PC-3 (cell line): ENCODE measurements at regions not wholly inside any gene's neighbourhood (a gene's known extent, or its start where the extent isn't known, plus 50 kb on each side); places are given as distances from the start of the nearest gene placed in this dataset.

ENCODE experiments used
- ATAC-seq: fragments of 200-7000 bp; cut with Tn5 transposase; 2 replicates; pipeline ENCODE4 v1.9.1; 2020; ENCODE audit warnings: mild to moderate bottlenecking, moderate library complexity
- BruUV-seq: library from RNA; stranded (reverse); fragments of 400-500 nt; replicated peaks from 2 replicates; lab custom pipeline; 2021; lab: Mats Ljungman, UMichigan
- CTCF ChIA-PET: fragments of 300-600 bp; sonication (Branson Sonifier 250); formaldehyde crosslinking; loops from one replicate; lab custom pipeline; 2022; ENCODE audit warnings: antibody characterized with exemption; lab: Charles Lee
- POLR2A ChIA-PET: fragments of 300-600 bp; sonication (Branson Sonifier 250); formaldehyde crosslinking; loops from one replicate; lab custom pipeline; 2022; ENCODE audit warnings: antibody characterized with exemption; ENCODE audit not compliant: unreplicated experiment; lab: Charles Lee
- DNase-seq: peaks from one replicate; pipeline ENCODE4 v3.0.0-alpha.2; 2015
- H2AFZ ChIP-seq: fragments of 300-600 bp; sonication (generic); 2 replicates; pipeline ENCODE4 v1.6.0; 2016; ENCODE audit warnings: antibody characterized with exemption, low read length
- H3F3A ChIP-seq: fragments of 300-600 bp; sonication (generic); one replicate; pipeline ENCODE4 v1.6.0; 2017; ENCODE audit warnings: antibody characterized with exemption, low read length, control low read depth, mild to moderate bottlenecking; ENCODE audit not compliant: unreplicated experiment
- H3K27ac ChIP-seq: fragments of 300-600 bp; sonication (generic); 2 replicates; pipeline ENCODE4 v1.5.1; 2016; ENCODE audit warnings: mild to moderate bottlenecking, low read length
- H3K27me3 ChIP-seq: fragments of 300-600 bp; sonication (generic); 2 replicates; pipeline ENCODE4 v1.6.1; 2016; ENCODE audit warnings: low read length, mixed read lengths
- H3K36me3 ChIP-seq: fragments of 300-600 bp; sonication (generic); 2 replicates; pipeline ENCODE4 v1.6.1; 2016; ENCODE audit warnings: low read depth, mixed run types, low read length, mixed read lengths
- H3K4me1 ChIP-seq: fragments of 300-600 bp; sonication (generic); 2 replicates; pipeline ENCODE4 v1.5.1; 2016; ENCODE audit warnings: low read length; ENCODE audit not compliant: insufficient read depth
- H3K4me2 ChIP-seq: fragments of 300-600 bp; sonication (generic); 2 replicates; pipeline ENCODE4 v1.6.0; 2016; ENCODE audit warnings: low read length
- H3K4me3 ChIP-seq: fragments of 300-600 bp; sonication (generic); 2 replicates; pipeline ENCODE4 v1.5.1; 2016; ENCODE audit warnings: mild to moderate bottlenecking, low read length, mixed read lengths
- H3K79me2 ChIP-seq: fragments of 300-600 bp; sonication (generic); 2 replicates; pipeline ENCODE4 v1.6.1; 2017; ENCODE audit warnings: low read length, mixed read lengths
- H3K9ac ChIP-seq: fragments of 300-600 bp; sonication (generic); 2 replicates; pipeline ENCODE4 v1.6.0; 2016; ENCODE audit warnings: mild to moderate bottlenecking, low read length
- H3K9me2 ChIP-seq: fragments of 300-600 bp; sonication (generic); replicated peaks from 2 replicates; pipeline ENCODE4 v1.6.1; 2016; ENCODE audit warnings: mixed run types, low read length, mixed read lengths
- H3K9me3 ChIP-seq: fragments of 300-600 bp; sonication (generic); 2 replicates; pipeline ENCODE4 v1.6.1; 2016; ENCODE audit warnings: low read length, mixed read lengths
- H4K20me1 ChIP-seq: fragments of 300-600 bp; sonication (generic); 2 replicates; pipeline ENCODE4 v1.6.1; 2016; ENCODE audit warnings: low read length, mixed read lengths
- EZH2 ChIP-seq: fragments of 300-600 bp; sonication (generic); IDR thresholded peaks from one replicate; pipeline ENCODE4 v1.6.1; 2017; ENCODE audit warnings: antibody characterized with exemption, mild to moderate bottlenecking, low read length; ENCODE audit not compliant: unreplicated experiment
- EZH2phosphoT487 ChIP-seq: fragments of 300-600 bp; sonication (generic); IDR thresholded peaks from 2 replicates; pipeline ENCODE4 v1.6.1; 2018; ENCODE audit warnings: mild to moderate bottlenecking, antibody characterized with exemption, low read length, borderline replicate concordance
- intact Hi-C: fragments of 100-400 bp; cut with micrococcal nuclease; formaldehyde crosslinking; loops from 2 replicates; pipeline ENCODE4 v1.9.0; 2023
- TF ChIP-seq, protein P1 (sequence below): fragments of 300-600 bp; sonication (generic); conservative IDR thresholded peaks from 2 replicates; pipeline ENCODE4 v1.5.1; 2017; ENCODE audit warnings: antibody characterized with exemption, low read depth, mild to moderate bottlenecking, low read length

DNA sequence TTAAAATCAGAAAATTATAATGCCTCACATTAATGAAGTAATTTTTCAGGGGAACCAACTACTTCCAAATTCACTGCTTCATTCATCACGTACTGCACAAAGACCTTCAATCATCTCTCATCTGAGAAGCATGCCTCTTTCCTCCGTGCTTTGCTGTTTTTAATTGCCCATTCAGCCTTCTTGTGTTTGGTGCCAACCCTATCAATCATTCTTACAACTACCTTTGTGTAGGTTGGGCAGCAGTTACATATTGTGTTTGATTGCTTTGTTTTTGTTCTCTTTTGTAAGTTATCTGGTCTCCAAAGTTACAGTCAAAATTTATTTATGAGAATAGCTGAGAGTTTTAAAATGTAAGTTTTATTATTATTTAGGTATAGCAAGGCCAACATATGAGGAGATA is 549.0 kb upstream of the SLC8A1 start:
- TF ChIP-seq EZH2phosphoT487: no peak
- no peaks in the 10 kb centered on the region for H3K9me3 ChIP-seq
- no peak overlapping the region for H3K4me2 ChIP-seq
- H3K27ac ChIP-seq: no peak overlapping the region
- no peaks in the 10 kb centered on the region for H3K4me1 ChIP-seq
- H3K27me3 ChIP-seq: no peaks in the 10 kb centered on the region
- H4K20me1 ChIP-seq: no peaks in the 10 kb centered on the region
- no peaks in the 10 kb centered on the region for H3K79me2 ChIP-seq
- DNase-seq (no peak), ATAC-seq (no peak)
- ChIA-PET CTCF (no interaction called here), POLR2A (no interaction called here)
- intact Hi-C loops: no loop called here
- H3K9ac ChIP-seq: no peak overlapping the region
- H3F3A ChIP-seq: no peaks in the 10 kb centered on the region
- BruUV-seq: no TSS peak
- no peaks in the 10 kb centered on the region for H3K36me3 ChIP-seq
- H3K4me3 ChIP-seq: no peak overlapping the region
- no peaks in the 10 kb centered on the region for H3K9me2 ChIP-seq
- H2AFZ ChIP-seq: no peak overlapping the region

DNA sequence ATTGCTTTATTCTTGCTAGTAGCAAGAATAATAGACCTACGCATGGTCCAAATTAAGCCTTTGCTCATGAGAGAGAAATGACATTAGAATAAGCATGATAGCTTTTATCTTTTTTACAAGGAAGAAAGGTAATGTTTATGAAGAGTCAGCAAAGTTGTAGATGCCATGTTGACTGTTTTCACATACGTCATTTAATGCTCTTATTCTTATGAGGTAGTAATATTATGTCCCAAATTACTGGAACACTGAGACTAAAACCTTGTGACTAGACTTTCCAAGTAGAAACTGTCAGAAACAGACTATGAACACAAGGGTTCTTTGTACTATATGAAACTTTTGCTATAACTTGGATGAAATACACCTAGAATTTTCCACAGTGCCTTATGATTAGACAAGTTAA is 552.8 kb upstream of the SLC8A1 start:
- no peaks in the 10 kb centered on the region for H3K4me1 ChIP-seq
- H3K4me2 ChIP-seq: no peak overlapping the region
- H3K36me3 ChIP-seq: no peaks in the 10 kb centered on the region
- no peak for DNase-seq
- CTCF ChIA-PET: no interaction called here
- H3F3A ChIP-seq: no peaks in the 10 kb centered on the region
- no TSS peak for BruUV-seq
- H3K27ac ChIP-seq: no peak overlapping the region
- H3K4me3 ChIP-seq: no peak overlapping the region
- H3K27me3 ChIP-seq: no peaks in the 10 kb centered on the region
- H3K79me2 ChIP-seq: no peaks in the 10 kb centered on the region
- POLR2A ChIA-PET: no interaction called here
- H3K9me3 ChIP-seq: no peaks in the 10 kb centered on the region
- intact Hi-C loops: no loop called here
- H3K9ac ChIP-seq: no peak overlapping the region
- no peak for ATAC-seq
- no peak overlapping the region for H2AFZ ChIP-seq
- no peak for TF ChIP-seq EZH2
- no peak for TF ChIP-seq EZH2phosphoT487
- TF ChIP-seq, protein P1, sequence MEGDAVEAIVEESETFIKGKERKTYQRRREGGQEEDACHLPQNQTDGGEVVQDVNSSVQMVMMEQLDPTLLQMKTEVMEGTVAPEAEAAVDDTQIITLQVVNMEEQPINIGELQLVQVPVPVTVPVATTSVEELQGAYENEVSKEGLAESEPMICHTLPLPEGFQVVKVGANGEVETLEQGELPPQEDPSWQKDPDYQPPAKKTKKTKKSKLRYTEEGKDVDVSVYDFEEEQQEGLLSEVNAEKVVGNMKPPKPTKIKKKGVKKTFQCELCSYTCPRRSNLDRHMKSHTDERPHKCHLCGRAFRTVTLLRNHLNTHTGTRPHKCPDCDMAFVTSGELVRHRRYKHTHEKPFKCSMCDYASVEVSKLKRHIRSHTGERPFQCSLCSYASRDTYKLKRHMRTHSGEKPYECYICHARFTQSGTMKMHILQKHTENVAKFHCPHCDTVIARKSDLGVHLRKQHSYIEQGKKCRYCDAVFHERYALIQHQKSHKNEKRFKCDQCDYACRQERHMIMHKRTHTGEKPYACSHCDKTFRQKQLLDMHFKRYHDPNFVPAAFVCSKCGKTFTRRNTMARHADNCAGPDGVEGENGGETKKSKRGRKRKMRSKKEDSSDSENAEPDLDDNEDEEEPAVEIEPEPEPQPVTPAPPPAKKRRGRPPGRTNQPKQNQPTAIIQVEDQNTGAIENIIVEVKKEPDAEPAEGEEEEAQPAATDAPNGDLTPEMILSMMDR: no peak
- H3K9me2 ChIP-seq: no peaks in the 10 kb centered on the region
- H4K20me1 ChIP-seq: no peaks in the 10 kb centered on the region

DNA sequence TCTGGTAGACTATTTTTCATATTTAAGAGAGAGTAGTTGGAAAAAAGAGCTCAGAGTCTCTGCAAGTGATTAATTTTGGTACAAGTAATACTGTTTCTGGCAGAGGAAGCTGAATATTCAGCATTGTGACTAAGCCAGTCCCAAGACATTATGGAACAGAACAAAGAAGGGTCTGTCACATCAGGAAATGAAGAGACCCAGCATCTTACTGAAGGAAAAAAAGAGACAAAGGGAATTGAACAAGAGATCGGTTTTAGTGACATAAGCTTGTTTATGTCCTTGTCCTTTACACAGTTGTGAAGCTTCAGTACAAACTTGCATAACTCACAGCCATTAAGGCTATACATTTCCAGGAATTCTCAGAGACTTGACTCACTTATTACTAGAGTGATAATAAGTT is 568.5 kb upstream of the SLC8A1 start:
- Histone ChIP-seq H3K4me2 (no peak overlapping the region), H3K9me3 (no peaks in the 10 kb centered on the region), H2AFZ (no peak overlapping the region), H3K9me2 (no peaks in the 10 kb centered on the region), H3F3A (no peaks in the 10 kb centered on the region), H3K4me3 (no peak overlapping the region), H4K20me1 (no peaks in the 10 kb centered on the region), H3K36me3 (no peaks in the 10 kb centered on the region), H3K27me3 (no peaks in the 10 kb centered on the region), H3K9ac (no peak overlapping the region), H3K4me1 (no peaks in the 10 kb centered on the region), H3K27ac (no peak overlapping the region), H3K79me2 (no peaks in the 10 kb centered on the region)
- ChIA-PET CTCF (no interaction called here), POLR2A (no interaction called here)
- no peak for ATAC-seq
- BruUV-seq: no TSS peak
- no peak for TF ChIP-seq EZH2phosphoT487
- no peak for TF ChIP-seq EZH2
- TF ChIP-seq, protein P1: no peak
- DNase-seq: no peak
- intact Hi-C loops: no loop called here
